ENCODE measurements at regions not wholly inside any gene's neighbourhood (a gene's known extent, or its start where the extent isn't known, plus 50 kb on each side); places are given as distances from the start of the nearest gene placed in this dataset.
"Not testable (repeated sequence)": the region's sequence is repeated elsewhere in the genome, so short reads cannot be mapped to it uniquely, and the experiment has no call there.

GRCh38 chr13:62729746-62730145 lies 1314.1 kb upstream of the PCDH20 start:
- intact Hi-C loops (cut with DNase I); DNase-seq; ATAC-seq (ENCODE audit: poor library complexity): not testable (repeated sequence)

- intact Hi-C loops (cut with DNase I): no loop called here
- no peak for DNase-seq
- no peak for ATAC-seq (ENCODE audit: poor library complexity)
Measured at GRCh38 chr13:62721893-62722292, 1306.2 kb upstream of the PCDH20 start.

- ATAC-seq (ENCODE audit: poor library complexity); intact Hi-C loops (cut with DNase I); DNase-seq: not testable (repeated sequence)
Measured at GRCh38 chr13:62711948-62712347, 1296.3 kb upstream of the PCDH20 start.

- no peak for ATAC-seq (ENCODE audit: poor library complexity)
- intact Hi-C loops (cut with DNase I): no loop called here
Measured at GRCh38 chr13:62710787-62711186, 1295.1 kb upstream of the PCDH20 start.

GRCh38 chr13:62706048-62706447 lies 1290.4 kb upstream of the PCDH20 start:
- intact Hi-C loops (cut with DNase I): no loop called here
- ATAC-seq (ENCODE audit: poor library complexity) (no peak), DNase-seq (no peak)

More at GRCh38 chr13:62710787-62711186, 1295.1 kb upstream of the PCDH20 start:
- DNase-seq: no peak

GRCh38 chr13:62704875-62705274 lies 1289.2 kb upstream of the PCDH20 start:
- no peak for ATAC-seq (ENCODE audit: poor library complexity)
- intact Hi-C loops (cut with DNase I): no loop called here
- no peak for DNase-seq

GRCh38 chr13:62702502-62702901 lies 1286.9 kb upstream of the PCDH20 start:
- intact Hi-C loops (cut with DNase I): no loop called here
- no peak for ATAC-seq (ENCODE audit: poor library complexity)
- no peak for DNase-seq

GRCh38 chr13:62697701-62698100 lies 1282.1 kb upstream of the PCDH20 start:
- no peak for ATAC-seq (ENCODE audit: poor library complexity)
- intact Hi-C loops (cut with DNase I): no loop called here
- no peak for DNase-seq

GRCh38 chr13:62696490-62696889 lies 1280.8 kb upstream of the PCDH20 start:
- intact Hi-C loops (cut with DNase I): no loop called here
- DNase-seq (no peak), ATAC-seq (ENCODE audit: poor library complexity) (no peak)

- intact Hi-C loops (cut with DNase I): no loop called here
- ATAC-seq (ENCODE audit: poor library complexity) (no peak), DNase-seq (no peak)
Measured at GRCh38 chr13:62687732-62688131, 1272.1 kb upstream of the PCDH20 start.

GRCh38 chr13:62684359-62684758 lies 1268.7 kb upstream of the PCDH20 start:
- no peak for DNase-seq
- intact Hi-C loops (cut with DNase I): no loop called here

GRCh38 chr13:62682788-62683187 lies 1267.1 kb upstream of the PCDH20 start:
- no peak for ATAC-seq (ENCODE audit: poor library complexity)
- intact Hi-C loops (cut with DNase I): no loop called here
- DNase-seq: no peak

More at GRCh38 chr13:62684359-62684758, 1268.7 kb upstream of the PCDH20 start:
- no peak for ATAC-seq (ENCODE audit: poor library complexity)

GRCh38 chr13:62678039-62678438 lies 1262.4 kb upstream of the PCDH20 start:
- ATAC-seq (ENCODE audit: poor library complexity) (no peak), DNase-seq (no peak)
- intact Hi-C loops (cut with DNase I): no loop called here

GRCh38 chr13:62663767-62664166 lies 1248.1 kb upstream of the PCDH20 start:
- ATAC-seq (ENCODE audit: poor library complexity): no peak
- intact Hi-C loops (cut with DNase I): no loop called here

GRCh38 chr13:62659365-62659764 lies 1243.7 kb upstream of the PCDH20 start:
- DNase-seq (no peak), ATAC-seq (ENCODE audit: poor library complexity) (no peak)
- intact Hi-C loops (cut with DNase I): no loop called here

More at GRCh38 chr13:62663767-62664166, 1248.1 kb upstream of the PCDH20 start:
- DNase-seq: no peak

GRCh38 chr13:62653371-62653770 lies 1237.7 kb upstream of the PCDH20 start:
- intact Hi-C loops (cut with DNase I): no loop called here
- DNase-seq (no peak), ATAC-seq (ENCODE audit: poor library complexity) (no peak)

- DNase-seq (no peak), ATAC-seq (ENCODE audit: poor library complexity) (no peak)
- intact Hi-C loops (cut with DNase I): no loop called here
Measured at GRCh38 chr13:62643799-62644524, 1228.3 kb upstream of the PCDH20 start.

- no peak for ATAC-seq (ENCODE audit: poor library complexity)
- intact Hi-C loops (cut with DNase I): no loop called here
- no peak for DNase-seq
Measured at GRCh38 chr13:62643007-62643483, 1227.4 kb upstream of the PCDH20 start.

- ATAC-seq (ENCODE audit: poor library complexity) (no peak), DNase-seq (no peak)
- intact Hi-C loops (cut with DNase I): no loop called here
Measured at GRCh38 chr13:62635161-62635560, 1219.5 kb upstream of the PCDH20 start.

GRCh38 chr13:62633448-62633847 lies 1217.8 kb upstream of the PCDH20 start:
- no peak for DNase-seq
- intact Hi-C loops (cut with DNase I): no loop called here
- ATAC-seq (ENCODE audit: poor library complexity): no peak

GRCh38 chr13:62631619-62632018 lies 1216.0 kb upstream of the PCDH20 start:
- DNase-seq (no peak), ATAC-seq (ENCODE audit: poor library complexity) (no peak)
- intact Hi-C loops (cut with DNase I): no loop called here
